ENCODE measurements at regions not wholly inside any gene's neighbourhood (a gene's known extent, or its start where the extent isn't known, plus 50 kb on each side); places are given as distances from the start of the nearest gene placed in this dataset.

GRCh38 chr5:176711883-176712282, 64.6 kb downstream of the TSPAN17 start:
- DNase-seq (ENCODE audit: low spot score), result no peak

- DNase-seq (ENCODE audit: low spot score), result no peak
Observed at GRCh38 chr5:176712546-176713304, 65.4 kb downstream of the TSPAN17 start.

GRCh38 chr5:176713409-176713808, 66.1 kb downstream of the TSPAN17 start:
- no peak for DNase-seq (ENCODE audit: low spot score)

- DNase-seq (ENCODE audit: low spot score), result no peak
Observed at GRCh38 chr5:176714067-176714466, 66.8 kb downstream of the TSPAN17 start.

- no peak for DNase-seq (ENCODE audit: low spot score)
Observed at GRCh38 chr5:176716320-176716719, 69.0 kb downstream of the TSPAN17 start.

GRCh38 chr5:176719113-176719739, 71.9 kb downstream of the TSPAN17 start:
- no peak for DNase-seq (ENCODE audit: low spot score)

- DNase-seq (ENCODE audit: low spot score), result no peak
Observed at GRCh38 chr5:176721509-176721908, 74.2 kb downstream of the TSPAN17 start.

- DNase-seq (ENCODE audit: low spot score), result no peak
Observed at GRCh38 chr5:176722757-176723156, 75.5 kb downstream of the TSPAN17 start.

- DNase-seq (ENCODE audit: low spot score), result no peak
Observed at GRCh38 chr5:176723440-176723839, 76.2 kb downstream of the TSPAN17 start.

GRCh38 chr5:176724472-176724871, 77.2 kb downstream of the TSPAN17 start:
- DNase-seq (ENCODE audit: low spot score), result no peak

GRCh38 chr5:176725521-176726280, 78.4 kb downstream of the TSPAN17 start:
- no peak for DNase-seq (ENCODE audit: low spot score)

GRCh38 chr5:176726746-176727527, 79.7 kb downstream of the TSPAN17 start:
- DNase-seq (ENCODE audit: low spot score), result no peak

- no peak for DNase-seq (ENCODE audit: low spot score)
Observed at GRCh38 chr5:176727528-176727900, 80.2 kb downstream of the TSPAN17 start.

GRCh38 chr5:176727983-176728675, 80.8 kb downstream of the TSPAN17 start:
- no peak for DNase-seq (ENCODE audit: low spot score)

GRCh38 chr5:176728831-176729251, 81.5 kb upstream of the UNC5A start:
- no peak for DNase-seq (ENCODE audit: low spot score)

- DNase-seq (ENCODE audit: low spot score), result no peak
Observed at GRCh38 chr5:176730815-176731475, 79.4 kb upstream of the UNC5A start.

- no peak for DNase-seq (ENCODE audit: low spot score)
Observed at GRCh38 chr5:176731506-176732160, 78.7 kb upstream of the UNC5A start.

GRCh38 chr5:176732306-176732705, 78.1 kb upstream of the UNC5A start:
- no peak for DNase-seq (ENCODE audit: low spot score)

- DNase-seq (ENCODE audit: low spot score), result no peak
Observed at GRCh38 chr5:176732736-176733405, 77.5 kb upstream of the UNC5A start.
